ENCODE measurements at regions not wholly inside any gene's neighbourhood (a gene's known extent, or its start where the extent isn't known, plus 50 kb on each side); places are given as distances from the start of the nearest gene placed in this dataset.
"Not testable (repeated sequence)": the region's sequence is repeated elsewhere in the genome, so short reads cannot be mapped to it uniquely, and the experiment has no call there.

DNA sequence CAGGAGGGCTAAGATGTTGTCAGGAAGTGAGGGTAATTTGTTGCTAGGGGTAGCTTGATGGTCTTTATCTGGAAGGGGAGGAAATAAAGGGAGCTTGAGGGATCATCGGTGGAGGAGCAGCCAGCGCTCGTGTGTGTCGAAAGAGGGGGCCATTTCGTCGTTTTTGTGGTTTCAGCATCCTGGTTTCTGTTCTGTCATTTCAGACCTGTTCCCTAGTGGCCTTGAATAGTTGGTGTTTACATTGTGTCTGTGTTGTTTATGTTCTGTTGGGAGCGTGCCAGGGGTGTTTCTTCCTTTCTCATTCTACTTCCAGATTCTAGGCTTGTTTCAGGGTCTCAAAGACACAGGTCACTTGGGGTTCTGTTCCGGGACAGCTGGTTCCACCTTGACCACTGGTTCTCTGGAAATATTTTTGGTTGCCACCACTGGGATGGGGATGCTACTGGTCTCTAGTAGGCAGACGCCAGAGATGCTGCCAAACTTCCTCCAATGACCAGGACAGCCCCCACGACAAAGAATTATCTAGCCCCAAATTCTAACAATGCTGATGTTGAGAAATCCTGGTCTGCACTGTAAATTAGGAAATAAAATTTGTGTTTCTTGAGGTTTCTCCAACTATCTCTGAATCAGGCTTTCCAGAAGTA lies 113.9 kb upstream of the NAA20 start:
- peak; percentile 70 for DNase-seq

GRCh38 chr20:19907326-19908056 lies 109.7 kb upstream of the NAA20 start:
- no peak for DNase-seq

- no peak for DNase-seq
These were observed 108.6 kb upstream of the NAA20 start for GRCh38 chr20:19908576-19908975.

DNA sequence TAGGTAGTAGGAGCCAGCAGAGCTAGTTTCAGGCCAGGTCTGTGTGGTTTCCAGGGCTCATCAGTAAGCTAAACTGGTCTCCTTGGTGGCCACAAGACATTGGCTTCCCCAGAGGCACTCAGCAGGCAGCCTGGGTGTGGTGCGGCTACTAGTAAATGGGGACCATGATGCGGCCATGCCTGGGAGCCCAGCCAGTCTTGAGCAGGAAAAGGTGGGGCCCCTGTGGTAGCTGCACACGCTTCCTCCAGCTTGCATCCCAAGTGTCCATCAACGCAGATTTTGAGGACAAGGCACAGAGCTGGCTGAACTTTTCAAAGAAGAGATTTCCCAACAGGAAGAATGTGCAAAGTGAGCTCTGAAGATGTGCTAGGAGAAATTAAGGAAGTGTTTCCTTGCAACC lies 107.4 kb upstream of the NAA20 start:
- DNase-seq, result no peak

GRCh38 chr20:19911810-19912382 lies 105.3 kb upstream of the NAA20 start:
- DNase-seq, result no peak

DNA sequence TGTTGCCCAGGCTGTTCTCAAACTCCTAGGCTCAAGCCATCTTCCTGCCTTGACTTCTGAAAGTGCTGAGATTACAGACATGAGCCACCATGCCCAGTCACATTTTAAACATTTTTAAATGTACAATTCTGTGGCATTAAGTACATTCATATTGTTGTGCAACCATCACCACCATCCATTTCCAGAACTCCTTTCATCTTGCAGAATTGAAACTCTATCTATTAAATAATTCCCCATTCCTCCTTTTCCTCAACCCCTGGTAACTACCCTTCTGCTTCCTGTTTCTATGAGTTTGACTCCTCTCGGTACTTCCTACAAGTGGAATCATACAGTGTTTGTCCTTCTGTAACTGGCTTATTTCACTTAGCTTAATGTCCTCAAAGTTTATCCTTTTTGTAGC lies 103.8 kb upstream of the NAA20 start:
- no peak for DNase-seq

DNA sequence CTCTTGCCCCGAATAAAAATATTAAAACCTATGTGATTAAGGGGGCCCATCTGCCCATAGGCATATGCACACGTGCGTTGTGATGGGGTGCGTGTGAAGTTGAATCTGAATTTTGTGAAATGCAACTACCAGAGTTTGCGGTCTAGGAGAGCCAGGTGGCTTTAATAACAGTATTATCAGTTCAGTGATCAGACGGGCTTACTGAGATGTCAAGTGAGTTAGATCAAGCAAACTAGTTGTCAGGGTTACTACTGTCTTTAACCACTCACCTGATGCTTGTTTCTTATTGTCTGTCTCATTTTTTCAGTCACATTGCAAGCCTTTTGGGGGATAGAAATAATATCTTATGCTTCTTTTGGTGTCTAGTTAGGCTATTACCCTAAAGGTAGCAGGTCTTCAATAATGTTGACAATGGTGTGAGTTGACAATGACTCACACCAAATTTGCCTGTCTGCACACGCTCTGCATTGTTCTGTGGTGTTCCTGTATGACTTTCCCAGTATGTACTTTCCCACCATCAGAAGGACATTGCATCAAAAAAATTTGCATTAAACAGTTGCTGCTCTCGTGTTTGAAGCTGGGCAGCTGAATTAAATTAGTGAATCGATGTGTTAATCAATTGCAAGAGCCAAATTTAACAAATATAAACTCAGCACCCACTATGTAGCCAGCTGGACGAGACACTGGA lies 103.1 kb upstream of the NAA20 start:
- DNase-seq, result no peak

GRCh38 chr20:19915111-19915798 lies 101.9 kb upstream of the NAA20 start:
- no peak for DNase-seq

GRCh38 chr20:19916531-19917485 lies 100.4 kb upstream of the NAA20 start:
- DNase-seq, result no peak

DNA sequence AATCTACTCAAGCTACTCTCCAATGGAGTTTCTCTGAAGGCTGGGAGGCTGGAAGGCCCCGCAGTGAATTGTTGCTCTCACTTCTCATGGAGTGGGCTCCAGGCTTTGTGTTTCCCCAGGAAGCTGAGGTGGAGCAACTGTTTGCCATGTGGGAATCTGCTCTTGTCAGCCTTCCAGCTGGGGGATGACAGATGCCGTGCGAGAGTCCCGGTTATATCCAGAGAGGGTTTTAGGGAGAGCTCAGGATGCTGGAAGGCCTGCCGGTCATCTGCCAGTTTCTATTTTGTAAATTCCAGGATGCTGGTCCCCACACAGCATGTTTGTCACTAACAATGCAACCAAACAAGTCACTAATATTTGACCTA lies 98.2 kb upstream of the NAA20 start:
- DNase-seq, result no peak

- DNase-seq, result no peak
These were observed 96.6 kb upstream of the NAA20 start for GRCh38 chr20:19920381-19921138.

DNA sequence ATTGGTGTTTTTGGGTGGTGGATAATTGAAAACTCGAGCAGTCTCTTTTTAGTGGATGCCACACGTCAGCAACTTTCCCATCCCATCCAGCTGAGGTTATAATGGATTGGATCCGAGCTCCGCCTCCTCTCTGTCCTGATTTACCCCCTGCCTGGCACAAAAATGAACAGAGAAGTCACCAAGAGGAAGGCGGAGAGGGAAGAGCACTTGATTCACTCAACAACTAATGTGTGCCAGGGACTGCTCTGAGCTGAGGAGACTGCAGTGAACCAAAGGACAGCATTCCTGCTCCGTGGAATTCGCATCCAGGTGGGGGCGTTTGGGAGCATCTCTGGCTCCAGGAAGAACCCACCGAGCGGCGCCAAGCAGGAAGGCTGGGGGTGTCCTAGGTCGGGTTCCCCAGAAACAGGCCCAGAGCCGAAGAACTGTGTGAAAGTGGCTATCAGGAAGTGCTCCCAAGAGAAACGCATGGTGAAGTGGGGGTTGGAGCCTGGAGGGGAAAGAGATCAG lies 95.8 kb upstream of the NAA20 start:
- DNase-seq, result no peak

- DNase-seq, result not testable (repeated sequence)
These were observed 95.3 kb upstream of the NAA20 start for GRCh38 chr20:19921829-19922228.

DNA sequence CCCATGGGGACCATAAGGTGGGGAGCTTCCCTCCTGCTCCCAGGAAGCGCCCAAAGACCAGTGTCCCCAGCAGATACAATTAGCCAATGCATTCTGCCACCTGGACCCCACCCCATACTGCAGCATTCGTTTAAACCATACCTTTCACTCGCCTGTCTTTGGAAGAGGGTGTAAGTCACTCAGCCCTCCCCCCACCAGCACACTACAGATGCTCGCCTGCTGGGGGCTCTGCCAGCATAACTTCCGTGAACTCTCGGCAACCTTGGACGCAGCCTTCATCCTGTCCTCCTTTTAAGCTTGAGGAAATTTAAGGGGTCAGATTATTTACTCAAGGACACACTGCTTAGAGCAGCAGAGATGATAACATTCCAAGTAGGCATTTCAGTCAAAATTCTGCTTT lies 94.4 kb upstream of the NAA20 start:
- no peak for DNase-seq

DNA sequence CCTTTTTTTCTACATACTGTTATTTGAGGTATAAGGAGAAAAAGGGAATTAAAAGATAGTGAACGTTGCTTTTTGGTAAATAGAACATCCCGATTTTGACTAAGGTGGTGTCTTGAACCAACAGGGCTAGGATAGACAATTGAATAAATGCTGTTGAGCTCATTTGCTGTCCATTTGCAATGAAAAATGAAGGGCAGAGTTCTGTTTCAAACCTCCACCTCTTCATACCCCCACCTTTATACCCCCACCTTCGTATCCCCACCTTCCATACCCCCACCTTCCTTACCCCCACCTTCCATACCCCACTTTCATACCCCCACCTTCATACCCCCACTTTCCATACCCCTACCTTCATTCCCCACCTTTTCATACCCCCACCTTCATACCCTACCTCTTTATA lies 93.4 kb upstream of the NAA20 start:
- DNase-seq, result no peak

DNA sequence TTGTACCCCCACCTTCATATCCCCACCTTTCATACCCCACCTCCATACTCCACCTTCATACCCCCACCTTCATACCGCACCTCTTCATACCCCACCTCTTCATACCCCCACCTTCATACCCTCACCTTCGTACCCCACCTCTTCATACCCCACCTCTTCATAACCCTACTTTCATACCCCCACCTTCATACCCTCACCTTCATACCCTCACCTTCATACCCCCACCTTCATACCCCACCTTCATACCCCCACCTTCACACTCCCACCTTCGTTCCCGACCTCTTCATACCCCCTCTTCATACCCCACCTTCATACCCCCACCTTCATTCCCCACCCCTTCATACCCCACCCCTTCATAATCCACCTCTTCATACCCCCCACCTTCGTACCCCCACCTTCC lies 92.9 kb upstream of the NAA20 start:
- no peak for DNase-seq

DNA sequence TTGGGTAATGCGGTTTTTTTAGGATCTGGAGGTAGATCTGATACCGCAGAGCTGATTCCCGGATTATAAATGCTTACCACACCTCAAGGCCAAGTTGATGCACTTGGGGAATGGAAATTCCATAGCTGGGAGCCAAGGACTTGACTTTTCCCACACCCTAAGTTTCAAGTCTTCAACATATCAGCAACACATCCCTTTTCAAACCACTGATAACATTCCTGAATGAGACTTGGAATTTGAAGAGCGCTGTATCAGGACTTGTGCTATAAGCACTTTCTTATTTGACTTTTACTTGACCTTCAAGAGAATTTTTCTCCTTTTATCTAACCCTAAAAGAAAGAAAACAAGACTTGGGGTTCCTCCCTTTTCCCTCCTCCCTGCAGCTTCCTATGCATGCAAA lies 90.6 kb upstream of the NAA20 start:
- DNase-seq, result no peak

DNA sequence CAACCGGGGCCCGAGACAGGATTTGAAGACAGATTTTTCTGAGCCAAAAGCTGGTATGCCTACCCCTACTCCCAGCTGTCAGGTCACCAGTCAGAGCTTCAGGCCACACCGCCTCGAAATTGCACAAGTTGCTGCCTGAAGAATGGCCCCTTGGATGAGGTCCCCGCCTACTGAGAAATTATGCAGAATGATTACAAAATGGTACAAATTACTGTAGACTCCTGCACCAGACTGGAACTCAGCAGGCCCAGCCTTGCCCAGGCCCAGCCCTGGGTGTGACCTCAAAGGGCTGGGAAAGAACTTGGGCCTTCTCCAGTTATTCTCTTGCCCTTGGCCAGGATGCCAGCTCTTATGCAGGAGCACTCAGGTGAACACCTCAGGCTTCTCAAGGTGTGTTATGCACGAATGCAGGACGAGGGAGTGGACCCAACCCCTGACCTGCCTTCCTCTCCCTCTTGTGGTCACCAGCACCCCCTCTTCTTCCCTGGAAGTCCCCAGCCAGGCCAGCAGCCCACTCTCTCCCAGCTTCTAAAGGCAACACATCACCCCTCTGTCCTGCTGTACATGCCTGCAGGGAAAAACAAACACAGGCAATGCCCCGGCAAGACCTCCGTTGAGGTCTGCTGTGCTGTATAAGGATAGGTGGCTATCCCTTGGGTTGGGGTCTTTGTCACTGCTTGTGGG lies 88.7 kb upstream of the NAA20 start:
- no peak for DNase-seq

- DNase-seq, result no peak
These were observed 88.2 kb upstream of the NAA20 start for GRCh38 chr20:19929012-19929360.

GRCh38 chr20:19929481-19930145 lies 87.5 kb upstream of the NAA20 start:
- no peak for DNase-seq
